Osteocyte (in vitro differentiated cells): ENCODE measurements at regions not wholly inside any gene's neighbourhood (a gene's known extent, or its start where the extent isn't known, plus 50 kb on each side); places are given as distances from the start of the nearest gene placed in this dataset.

ENCODE experiments used
- DNase-seq: peaks from one replicate; pipeline ENCODE4 v3.0.0; 2021; ENCODE audit warnings: mixed read lengths; ENCODE audit not compliant: unreplicated experiment; ENCODE audit errors: extremely low spot score
- H3K27ac Mint-ChIP-seq: one replicate; pipeline ENCODE4 v1.8.0; 2021; ENCODE audit warnings: mild to moderate bottlenecking, mixed read lengths; ENCODE audit not compliant: unreplicated experiment
- H3K27me3 Mint-ChIP-seq: one replicate; pipeline ENCODE4 v1.8.0; 2021; ENCODE audit warnings: mixed read lengths; ENCODE audit not compliant: unreplicated experiment
- H3K36me3 Mint-ChIP-seq: one replicate; pipeline ENCODE4 v1.8.0; 2021; ENCODE audit warnings: mixed read lengths; ENCODE audit not compliant: unreplicated experiment
- H3K4me1 Mint-ChIP-seq: one replicate; pipeline ENCODE4 v1.8.0; 2021; ENCODE audit warnings: mixed read lengths; ENCODE audit not compliant: unreplicated experiment
- H3K4me3 Mint-ChIP-seq: one replicate; pipeline ENCODE4 v1.8.0; 2021; ENCODE audit warnings: mild to moderate bottlenecking, moderate library complexity, mixed read lengths; ENCODE audit not compliant: unreplicated experiment
- H3K9me3 Mint-ChIP-seq: one replicate; pipeline ENCODE4 v1.8.0; 2021; ENCODE audit warnings: mixed read lengths; ENCODE audit not compliant: unreplicated experiment
- CTCF ChIP-seq: fragments of 200-600 bp; sonication (generic); IDR thresholded peaks from 2 replicates; pipeline ENCODE4 v1.5.0; 2021; ENCODE audit warnings: antibody characterized with exemption, mild to moderate bottlenecking, moderate library complexity

DNA sequence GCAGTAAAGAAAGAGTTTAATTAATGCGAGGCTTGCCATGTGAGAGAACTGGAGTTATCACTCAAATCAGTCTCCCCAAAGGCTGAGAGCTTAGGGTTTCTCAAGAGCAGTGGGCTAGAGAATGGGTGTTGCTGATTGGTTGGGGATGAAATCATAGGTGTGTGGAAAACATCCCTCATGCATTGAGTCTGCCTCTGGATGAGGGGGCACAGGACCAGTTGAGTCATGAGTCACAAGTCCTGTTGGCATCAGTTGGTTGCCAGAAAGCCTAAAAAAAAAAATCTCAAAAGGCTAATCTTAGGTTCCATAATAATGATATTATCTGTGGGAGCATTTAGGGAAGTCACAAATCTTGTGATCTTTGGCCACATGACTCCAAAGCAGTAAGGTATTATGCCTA, 800.3 kb downstream of the TUSC7 start:
- Mint-ChIP-seq H3K27me3 (peaks cover 8% of the 10 kb centered on the region), H3K4me1 (peaks cover 3% of the 10 kb centered on the region), H3K36me3 (no peaks in the 10 kb centered on the region), H3K9me3 (no peaks in the 10 kb centered on the region), H3K4me3 (no peak overlapping the region), H3K27ac (no peak overlapping the region)
- TF ChIP-seq CTCF: no peak
- no peak for DNase-seq

DNA sequence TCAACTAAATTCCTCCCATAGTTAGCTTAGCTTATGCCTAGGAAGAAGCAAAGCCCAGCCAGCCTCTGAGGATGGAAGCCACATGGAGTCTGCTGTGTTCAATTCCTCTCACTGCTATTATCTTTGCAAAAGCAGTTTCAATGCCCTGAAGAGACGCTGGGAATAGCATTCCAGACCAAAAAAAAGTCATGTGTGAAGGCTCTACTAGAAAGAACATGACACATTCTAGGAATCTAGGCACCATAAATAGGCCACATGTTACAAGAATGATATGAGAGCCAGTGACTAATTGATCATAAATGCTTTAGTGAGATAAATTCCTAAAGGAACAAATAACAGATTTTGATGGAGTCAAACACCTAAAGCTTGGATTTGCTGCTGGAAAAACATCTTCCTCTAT, 800.8 kb downstream of the TUSC7 start:
- no peak for TF ChIP-seq CTCF
- H3K27ac Mint-ChIP-seq: no peak overlapping the region
- no peaks in the 10 kb centered on the region for H3K9me3 Mint-ChIP-seq
- DNase-seq: no peak
- peaks cover 8% of the 10 kb centered on the region for H3K27me3 Mint-ChIP-seq
- no peaks in the 10 kb centered on the region for H3K36me3 Mint-ChIP-seq
- no peak overlapping the region for H3K4me3 Mint-ChIP-seq
- H3K4me1 Mint-ChIP-seq: peaks cover 4% of the 10 kb centered on the region

DNA sequence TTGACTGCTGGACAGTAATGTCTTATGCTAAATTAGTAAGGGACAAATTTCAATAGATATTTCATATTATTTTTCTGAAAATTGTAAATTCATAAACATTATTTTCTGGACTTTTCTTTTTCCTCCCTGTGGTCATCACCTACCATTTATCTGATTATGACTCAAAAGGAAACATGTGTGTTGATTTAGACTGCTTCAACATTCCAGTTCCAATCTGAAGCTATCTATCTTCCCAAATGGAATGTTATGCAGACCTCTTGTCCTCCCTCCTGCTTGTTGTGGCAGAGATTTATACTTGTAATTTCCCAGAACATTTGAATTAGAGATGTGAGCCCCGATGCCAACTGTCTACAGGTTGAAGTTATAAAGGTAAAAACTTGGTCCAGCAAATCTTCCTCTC, 803.4 kb downstream of the TUSC7 start:
- no peaks in the 10 kb centered on the region for H3K36me3 Mint-ChIP-seq
- no peak overlapping the region for H3K27ac Mint-ChIP-seq
- no peak for DNase-seq
- no peak overlapping the region for H3K4me3 Mint-ChIP-seq
- no peaks in the 10 kb centered on the region for H3K9me3 Mint-ChIP-seq
- peaks cover 9% of the 10 kb centered on the region for H3K27me3 Mint-ChIP-seq
- TF ChIP-seq CTCF: no peak
- peaks cover 6% of the 10 kb centered on the region for H3K4me1 Mint-ChIP-seq

- Mint-ChIP-seq H3K27me3 (peaks cover 14% of the 10 kb centered on the region), H3K36me3 (no peaks in the 10 kb centered on the region), H3K4me1 (peaks cover 6% of the 10 kb centered on the region), H3K27ac (no peak overlapping the region), H3K4me3 (no peak overlapping the region), H3K9me3 (no peaks in the 10 kb centered on the region)
- DNase-seq: no peak
- TF ChIP-seq CTCF: no peak
These were observed 805.7 kb downstream of the TUSC7 start for GRCh38 chr3:117515309-117515708.

DNA sequence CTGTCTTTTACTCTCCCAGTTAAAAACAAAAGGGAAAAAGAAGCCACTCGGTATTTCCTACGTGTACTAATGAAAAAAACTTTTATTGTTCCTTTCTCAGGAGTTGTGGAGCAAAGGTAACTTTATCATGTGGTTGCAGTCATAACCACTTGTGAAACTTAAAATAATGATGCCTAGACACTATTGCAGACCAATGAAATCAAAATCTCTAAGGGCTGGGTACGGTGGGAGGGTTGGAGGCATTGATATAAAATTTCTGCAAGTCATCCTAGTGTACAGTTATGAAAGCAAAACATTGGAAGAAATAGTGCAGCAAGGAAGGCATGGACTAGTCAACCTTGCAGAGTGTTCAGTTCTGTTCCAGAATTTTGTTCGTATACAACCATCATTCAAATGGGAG, 808.8 kb downstream of the TUSC7 start:
- no peak overlapping the region for H3K27ac Mint-ChIP-seq
- no peaks in the 10 kb centered on the region for H3K36me3 Mint-ChIP-seq
- no peak overlapping the region for H3K4me3 Mint-ChIP-seq
- peaks cover 14% of the 10 kb centered on the region for H3K27me3 Mint-ChIP-seq
- H3K9me3 Mint-ChIP-seq: no peaks in the 10 kb centered on the region
- DNase-seq: no peak
- no peak for TF ChIP-seq CTCF
- H3K4me1 Mint-ChIP-seq: peaks cover 5% of the 10 kb centered on the region
